Natural killer cell (primary cell): ENCODE measurements at regions not wholly inside any gene's neighbourhood (a gene's known extent, or its start where the extent isn't known, plus 50 kb on each side); places are given as distances from the start of the nearest gene placed in this dataset.

Experiments
- ATAC-seq, 3 donors: fragments of 150-1000 bp in 2 of 3; fragments of 200-7000 bp in 1 of 3; cut with Tn5 transposase; 1 replicate in 1 of 3; 2 replicates in 2 of 3; pipeline ENCODE4 v1.10.0; 2021; ENCODE audit warnings: mild to moderate bottlenecking in 2 of 3, moderate library complexity in 2 of 3
- DNase-seq, 2 donors: peaks; one replicate each; pipeline versions ENCODE4 v3.0.0 to v3.0.0-alpha.2; 2013 to 2021; ENCODE audit warnings: mixed read lengths in 1 of 2
- H3K27ac ChIP-seq: one replicate; pipeline ENCODE4 v1.5.1; 2013; ENCODE audit warnings: mild to moderate bottlenecking, low read length
- H3K27me3 ChIP-seq: one replicate; pipeline ENCODE4 v1.6.1; 2013; ENCODE audit warnings: low read length; ENCODE audit not compliant: control insufficient read depth, insufficient read depth
- H3K36me3 ChIP-seq: one replicate; pipeline ENCODE4 v1.6.1; 2013; ENCODE audit warnings: low read length; ENCODE audit not compliant: control insufficient read depth, insufficient read depth
- H3K4me1 ChIP-seq: one replicate; pipeline ENCODE4 v1.6.1; 2013; ENCODE audit warnings: low read length; ENCODE audit not compliant: control insufficient read depth, insufficient read depth
- H3K4me3 ChIP-seq: one replicate; pipeline ENCODE4 v1.5.1; 2013; ENCODE audit warnings: low read length
- H3K9me3 ChIP-seq: one replicate; pipeline ENCODE4 v1.6.1; 2013; ENCODE audit warnings: low read length; ENCODE audit not compliant: control insufficient read depth, insufficient read depth
- H3K27ac Mint-ChIP-seq, 2 donors: one replicate each; pipeline ENCODE4 v1.8.0; 2022; ENCODE audit warnings: mild to moderate bottlenecking in 2 of 2, mixed read lengths in 2 of 2, moderate library complexity in 1 of 2
- H3K27me3 Mint-ChIP-seq, 2 donors: one replicate each; pipeline ENCODE4 v1.8.0; 2022; ENCODE audit warnings: low read depth in 2 of 2, mixed read lengths in 2 of 2
- H3K36me3 Mint-ChIP-seq: one replicate; pipeline ENCODE4 v1.8.0; 2022; ENCODE audit warnings: mixed read lengths
- H3K4me1 Mint-ChIP-seq, 2 donors: one replicate each; pipeline ENCODE4 v1.8.0; 2022; ENCODE audit warnings: mixed read lengths in 2 of 2
- H3K4me3 Mint-ChIP-seq: one replicate; pipeline ENCODE4 v1.8.0; 2022; ENCODE audit warnings: mild to moderate bottlenecking, moderate library complexity, mixed read lengths
- H3K9me3 Mint-ChIP-seq, 2 donors: one replicate each; pipeline ENCODE4 v1.8.0; 2022; ENCODE audit warnings: mixed read lengths in 2 of 2
- WGBS: methylation state at CpG from one replicate; pipeline ENCODE4 v1.1.7; 2013; ENCODE audit warnings: missing lambda C conversion rate; ENCODE audit not compliant: insufficient coverage; 5-methylcytosine and 5-hydroxymethylcytosine counted together
- intact Hi-C: fragments of 100-400 bp; cut with micrococcal nuclease; formaldehyde crosslinking; loops from one replicate; pipeline ENCODE4 v1.14.2; 2022
- TF ChIP-seq, protein P1 (sequence below): fragments of 200-600 bp; IDR thresholded peaks from one replicate; pipeline ENCODE4 v1.8.0; 2022; ENCODE audit warnings: antibody characterized with exemption

DNA sequence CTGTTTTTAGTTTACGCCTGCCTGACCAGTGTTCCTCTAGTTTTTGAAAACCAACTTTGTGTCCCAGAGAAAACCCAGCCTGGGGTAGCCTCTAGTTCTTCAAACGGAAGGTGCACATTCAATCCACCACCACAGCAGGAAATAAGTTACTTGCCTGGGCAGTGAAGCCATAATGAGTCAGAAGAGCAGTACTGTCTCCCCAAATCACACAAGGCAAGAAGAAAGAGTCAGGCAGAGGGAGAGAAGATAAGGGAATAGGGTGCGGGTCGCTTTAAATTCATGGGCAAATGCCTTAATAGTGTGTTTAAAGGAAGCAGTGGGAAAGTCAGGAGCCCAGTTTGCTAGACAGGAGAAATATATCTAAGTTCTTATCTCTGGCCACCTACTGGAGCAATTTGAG lies 333.8 kb upstream of the GRIA3 start:
- H3K4me1 ChIP-seq: no peaks in the 10 kb centered on the region
- Mint-ChIP-seq H3K9me3 (peaks cover 2 to 8% of the 10 kb centered on the region in 2 donors), H3K4me3 (no peak overlapping the region), H3K27ac (no peak overlapping the region), H3K36me3 (no peaks in the 10 kb centered on the region), H3K4me1 (no peaks in the 10 kb centered on the region), H3K27me3 (no peaks in the 10 kb centered on the region)
- intact Hi-C loops: no loop called here
- WGBS: 58% methylated on average over 3 of the region's 4 CpGs
- H3K9me3 ChIP-seq: no peaks in the 10 kb centered on the region
- no peaks in the 10 kb centered on the region for H3K27me3 ChIP-seq
- TF ChIP-seq, protein P1, sequence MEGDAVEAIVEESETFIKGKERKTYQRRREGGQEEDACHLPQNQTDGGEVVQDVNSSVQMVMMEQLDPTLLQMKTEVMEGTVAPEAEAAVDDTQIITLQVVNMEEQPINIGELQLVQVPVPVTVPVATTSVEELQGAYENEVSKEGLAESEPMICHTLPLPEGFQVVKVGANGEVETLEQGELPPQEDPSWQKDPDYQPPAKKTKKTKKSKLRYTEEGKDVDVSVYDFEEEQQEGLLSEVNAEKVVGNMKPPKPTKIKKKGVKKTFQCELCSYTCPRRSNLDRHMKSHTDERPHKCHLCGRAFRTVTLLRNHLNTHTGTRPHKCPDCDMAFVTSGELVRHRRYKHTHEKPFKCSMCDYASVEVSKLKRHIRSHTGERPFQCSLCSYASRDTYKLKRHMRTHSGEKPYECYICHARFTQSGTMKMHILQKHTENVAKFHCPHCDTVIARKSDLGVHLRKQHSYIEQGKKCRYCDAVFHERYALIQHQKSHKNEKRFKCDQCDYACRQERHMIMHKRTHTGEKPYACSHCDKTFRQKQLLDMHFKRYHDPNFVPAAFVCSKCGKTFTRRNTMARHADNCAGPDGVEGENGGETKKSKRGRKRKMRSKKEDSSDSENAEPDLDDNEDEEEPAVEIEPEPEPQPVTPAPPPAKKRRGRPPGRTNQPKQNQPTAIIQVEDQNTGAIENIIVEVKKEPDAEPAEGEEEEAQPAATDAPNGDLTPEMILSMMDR: no peak
- no peak overlapping the region for H3K4me3 ChIP-seq
- DNase-seq (no peak), ATAC-seq (no peak)
- H3K27ac ChIP-seq: no peak overlapping the region
- H3K36me3 ChIP-seq: no peaks in the 10 kb centered on the region

DNA sequence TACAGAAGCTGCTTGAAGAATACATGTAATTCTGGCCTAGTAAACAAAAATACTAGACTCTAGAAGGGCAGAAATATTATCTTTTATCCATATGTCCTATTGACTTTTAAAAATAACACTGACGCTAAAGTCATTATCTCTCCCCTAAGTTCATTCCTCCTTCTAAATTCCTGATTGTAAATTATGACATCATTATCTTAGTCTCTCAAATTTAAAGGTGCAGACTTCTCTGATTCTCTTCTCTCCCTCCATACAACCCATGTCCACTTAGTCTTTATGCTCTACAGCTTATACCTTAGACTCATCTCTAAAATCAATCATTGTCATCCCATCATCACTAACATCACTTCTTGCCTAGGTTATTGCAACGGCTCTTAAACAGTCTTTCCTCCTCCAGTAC lies 327.9 kb upstream of the GRIA3 start:
- Histone ChIP-seq H3K4me3 (no peak overlapping the region), H3K36me3 (no peaks in the 10 kb centered on the region), H3K27ac (no peak overlapping the region), H3K4me1 (no peaks in the 10 kb centered on the region), H3K9me3 (no peaks in the 10 kb centered on the region), H3K27me3 (no peaks in the 10 kb centered on the region)
- Mint-ChIP-seq H3K9me3 (peaks cover 2 to 9% of the 10 kb centered on the region in 2 donors), H3K4me1 (no peaks in the 10 kb centered on the region), H3K27me3 (no peaks in the 10 kb centered on the region), H3K4me3 (no peak overlapping the region), H3K36me3 (no peaks in the 10 kb centered on the region), H3K27ac (no peak overlapping the region)
- intact Hi-C loops: no loop called here
- WGBS: 50% methylated on average over 2 of the region's 2 CpGs
- DNase-seq (no peak), ATAC-seq (no peak)
- TF ChIP-seq, protein P1: no peak

DNA sequence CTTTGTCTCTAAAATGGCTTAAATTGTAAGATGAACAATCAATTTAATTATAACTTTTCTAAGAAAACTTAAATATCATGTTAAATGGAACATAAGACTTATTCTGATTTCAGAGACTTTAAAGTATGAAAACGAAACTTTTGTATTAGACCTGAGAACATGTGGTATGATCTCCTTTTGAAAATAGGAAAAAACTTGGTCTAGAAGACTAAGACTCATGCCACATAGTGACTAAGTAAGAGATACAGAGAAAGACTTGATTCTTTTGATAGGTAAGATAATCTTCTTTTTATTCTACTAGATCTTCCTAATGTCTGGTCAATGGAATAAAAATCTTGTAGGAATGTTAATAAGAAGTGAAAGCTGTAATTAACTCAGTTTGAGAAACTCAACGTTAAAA lies 326.3 kb upstream of the GRIA3 start:
- Mint-ChIP-seq H3K27me3 (no peaks in the 10 kb centered on the region), H3K36me3 (no peaks in the 10 kb centered on the region), H3K4me1 (no peaks in the 10 kb centered on the region), H3K4me3 (no peak overlapping the region), H3K9me3 (peaks cover 7 to 8% of the 10 kb centered on the region in 2 donors), H3K27ac (no peak overlapping the region)
- no peak overlapping the region for H3K4me3 ChIP-seq
- ATAC-seq (no peak), DNase-seq (no peak)
- no peaks in the 10 kb centered on the region for H3K27me3 ChIP-seq
- no peaks in the 10 kb centered on the region for H3K9me3 ChIP-seq
- no CpG with 5 or more reads among the region's 2 CpGs for WGBS
- no peaks in the 10 kb centered on the region for H3K4me1 ChIP-seq
- H3K27ac ChIP-seq: no peak overlapping the region
- intact Hi-C loops: no loop called here
- TF ChIP-seq, protein P1: no peak
- no peaks in the 10 kb centered on the region for H3K36me3 ChIP-seq

DNA sequence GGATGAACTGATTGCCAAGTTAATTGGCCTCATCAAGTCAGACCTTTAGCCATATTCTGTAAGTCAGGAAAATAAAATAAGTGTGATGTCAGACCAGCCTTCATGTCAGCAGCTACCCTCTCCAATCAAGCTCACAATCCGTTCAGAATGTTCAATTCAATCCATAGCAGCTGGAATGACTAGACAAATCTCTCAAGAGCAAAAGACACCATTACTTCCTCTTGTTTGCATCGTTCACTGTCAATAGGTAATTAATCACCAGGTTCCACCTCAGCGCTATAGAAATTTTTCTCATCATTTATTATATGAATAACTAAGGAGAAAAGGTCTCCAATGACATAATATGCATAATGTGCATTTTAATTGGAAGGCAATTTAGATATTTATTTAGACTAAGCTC lies 321.0 kb upstream of the GRIA3 start:
- no peak overlapping the region for H3K27ac Mint-ChIP-seq
- Histone ChIP-seq H3K36me3 (no peaks in the 10 kb centered on the region), H3K27ac (no peak overlapping the region), H3K9me3 (no peaks in the 10 kb centered on the region), H3K4me1 (no peaks in the 10 kb centered on the region), H3K4me3 (no peak overlapping the region), H3K27me3 (no peaks in the 10 kb centered on the region)
- intact Hi-C loops: no loop called here
- DNase-seq (no peak), ATAC-seq (no peak)
- no peaks in the 10 kb centered on the region for H3K4me1 Mint-ChIP-seq
- TF ChIP-seq, protein P1: no peak
- no peaks in the 10 kb centered on the region for H3K27me3 Mint-ChIP-seq
- H3K4me3 Mint-ChIP-seq: no peak overlapping the region
- peaks cover 0 to 5% of the 10 kb centered on the region in 2 donors for H3K9me3 Mint-ChIP-seq
- 20% methylated on average over 1 of the region's 3 CpGs for WGBS
- no peaks in the 10 kb centered on the region for H3K36me3 Mint-ChIP-seq
